Epithelial cell of proximal tubule (primary cell): ENCODE measurements at regions not wholly inside any gene's neighbourhood (a gene's known extent, or its start where the extent isn't known, plus 50 kb on each side); places are given as distances from the start of the nearest gene placed in this dataset.

Experiments
- DNase-seq: peaks from one replicate; pipeline ENCODE4 v3.0.0-alpha.2; 2011; ENCODE audit warnings: low read depth
- H3K4me3 ChIP-seq: 2 replicates; pipeline ENCODE4 v1.5.1; 2011; ENCODE audit warnings: low read depth, mild to moderate bottlenecking, low read length
- TF ChIP-seq, protein P1 (sequence below): conservative IDR thresholded peaks from 2 replicates; pipeline ENCODE4 v1.5.1; 2012; ENCODE audit warnings: low read depth, mild to moderate bottlenecking, low read length

GRCh38 chr11:115580416-115580815 lies 76.2 kb upstream of the CADM1 start:
- TF ChIP-seq, protein P1, sequence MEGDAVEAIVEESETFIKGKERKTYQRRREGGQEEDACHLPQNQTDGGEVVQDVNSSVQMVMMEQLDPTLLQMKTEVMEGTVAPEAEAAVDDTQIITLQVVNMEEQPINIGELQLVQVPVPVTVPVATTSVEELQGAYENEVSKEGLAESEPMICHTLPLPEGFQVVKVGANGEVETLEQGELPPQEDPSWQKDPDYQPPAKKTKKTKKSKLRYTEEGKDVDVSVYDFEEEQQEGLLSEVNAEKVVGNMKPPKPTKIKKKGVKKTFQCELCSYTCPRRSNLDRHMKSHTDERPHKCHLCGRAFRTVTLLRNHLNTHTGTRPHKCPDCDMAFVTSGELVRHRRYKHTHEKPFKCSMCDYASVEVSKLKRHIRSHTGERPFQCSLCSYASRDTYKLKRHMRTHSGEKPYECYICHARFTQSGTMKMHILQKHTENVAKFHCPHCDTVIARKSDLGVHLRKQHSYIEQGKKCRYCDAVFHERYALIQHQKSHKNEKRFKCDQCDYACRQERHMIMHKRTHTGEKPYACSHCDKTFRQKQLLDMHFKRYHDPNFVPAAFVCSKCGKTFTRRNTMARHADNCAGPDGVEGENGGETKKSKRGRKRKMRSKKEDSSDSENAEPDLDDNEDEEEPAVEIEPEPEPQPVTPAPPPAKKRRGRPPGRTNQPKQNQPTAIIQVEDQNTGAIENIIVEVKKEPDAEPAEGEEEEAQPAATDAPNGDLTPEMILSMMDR: no peak
- DNase-seq: no peak
- H3K4me3 ChIP-seq: no peak overlapping the region

DNA sequence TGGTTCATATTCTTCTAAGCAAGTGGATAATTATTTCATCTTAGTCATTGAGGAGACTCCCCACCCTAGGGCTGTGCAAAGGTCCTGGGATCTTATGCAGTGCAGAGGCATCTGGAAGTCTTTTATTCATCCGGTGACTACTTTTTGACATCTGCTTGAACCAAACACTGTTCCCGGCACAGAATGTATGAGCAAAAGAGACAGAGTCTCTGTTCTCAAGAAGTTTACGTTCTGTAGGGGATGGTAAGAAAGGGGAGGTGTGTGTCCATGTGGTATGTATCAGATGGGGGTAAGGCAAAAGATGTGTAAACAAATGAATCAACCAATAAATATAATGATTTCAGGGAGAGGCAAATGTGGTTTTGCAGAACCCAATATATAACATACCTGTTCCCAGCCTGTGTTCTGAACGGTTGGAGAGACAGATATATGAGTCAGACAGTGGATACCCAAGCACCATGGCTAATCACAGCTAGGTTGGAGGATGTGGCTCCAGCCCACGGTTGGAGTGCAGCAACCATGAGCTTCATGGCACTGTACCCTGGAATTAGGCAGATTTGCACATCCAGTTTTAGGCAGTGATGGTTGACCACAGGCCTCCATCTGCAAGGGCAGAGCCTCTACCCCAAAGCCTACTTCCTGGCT lies 75.1 kb upstream of the CADM1 start:
- TF ChIP-seq, protein P1: no peak
- no peak overlapping the region for H3K4me3 ChIP-seq
- DNase-seq: no peak

GRCh38 chr11:115578275-115578674 lies 74.1 kb upstream of the CADM1 start:
- TF ChIP-seq, protein P1: no peak

GRCh38 chr11:115577701-115578100 lies 73.5 kb upstream of the CADM1 start:
- TF ChIP-seq, protein P1: no peak
- no peak for DNase-seq
- no peak overlapping the region for H3K4me3 ChIP-seq

More at GRCh38 chr11:115578275-115578674, 74.1 kb upstream of the CADM1 start:
- H3K4me3 ChIP-seq: no peak overlapping the region
- no peak for DNase-seq

GRCh38 chr11:115576606-115577380 lies 72.6 kb upstream of the CADM1 start:
- no peak for DNase-seq
- H3K4me3 ChIP-seq: no peak overlapping the region
- TF ChIP-seq, protein P1: no peak

- no peak for DNase-seq
- TF ChIP-seq, protein P1: no peak
- H3K4me3 ChIP-seq: no peak overlapping the region
Observed at GRCh38 chr11:115572551-115572950, 68.3 kb upstream of the CADM1 start.

DNA sequence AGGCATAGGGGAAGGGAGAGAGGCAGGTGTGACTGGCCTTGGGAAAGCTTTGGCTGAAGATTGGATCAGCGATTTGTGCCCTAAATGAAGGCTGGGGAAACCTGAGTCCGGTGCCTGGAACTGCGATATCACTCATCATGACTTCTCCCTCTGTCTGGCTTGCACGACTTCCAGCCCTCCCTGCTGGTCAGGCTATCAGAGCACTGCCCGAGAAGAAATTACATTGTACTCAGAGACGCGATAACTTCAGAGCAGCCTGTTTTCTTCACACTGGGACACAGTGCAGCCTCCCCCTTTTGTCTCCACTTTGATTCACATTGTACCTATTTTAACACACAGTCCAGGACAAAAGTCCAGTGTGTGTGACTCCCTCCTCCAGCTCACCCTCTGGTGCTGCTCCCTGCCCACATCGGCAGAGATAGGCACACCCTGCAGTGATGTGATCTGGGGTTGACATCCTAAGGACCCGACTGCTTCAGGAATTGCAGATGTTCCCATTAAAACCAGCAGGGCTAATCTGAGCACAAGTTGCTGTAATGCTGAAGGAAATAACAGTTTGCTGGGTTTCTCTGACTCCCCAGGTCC lies 62.1 kb upstream of the CADM1 start:
- TF ChIP-seq, protein P1: no peak
- H3K4me3 ChIP-seq: no peak overlapping the region
- no peak for DNase-seq
